ENCODE measurements at regions not wholly inside any gene's neighbourhood (a gene's known extent, or its start where the extent isn't known, plus 50 kb on each side); places are given as distances from the start of the nearest gene placed in this dataset.

- H3K9ac ChIP-seq (ENCODE audit: extremely low read depth, insufficient read length, low read length), result no peak overlapping the region
- H3T11ph ChIP-seq (ENCODE audit: low read length), result no peak overlapping the region
- H3K4me1 ChIP-seq (ENCODE audit: insufficient read depth, low read length), result no peaks in the 10 kb centered on the region; the same call in 1 of the 2 replicates
- no peak overlapping the region for H4K8ac ChIP-seq (replicated peaks; ENCODE audit: insufficient read length, low read depth, low read length)
- no peak overlapping the region for H2BK12ac ChIP-seq (ENCODE audit: insufficient read length, low read depth, low read length)
- no CpG with 5 or more reads among the region's 4 CpGs for WGBS (ENCODE audit: extremely low coverage, insufficient read length, low lambda C conversion rate)
- H2BK120ac ChIP-seq (ENCODE audit: low read depth, low read length, poor library complexity, severe bottlenecking), result no peak overlapping the region
- Mint-ChIP-seq H3K27ac (no peak overlapping the region; a peak in 1 of 7 replicates), H3K4me3 (no peak overlapping the region), H3K36me3 (ENCODE audit: insufficient read depth in 1 of 3, low read depth in 3 of 3) (peaks cover 0 to 10% (median 2%) of the 10 kb centered on the region in 3 experiments; a peak in 3 of 7 replicates), H3K9me3 (peaks cover 9 to 11% of the 10 kb centered on the region in 2 experiments), H3K27me3 (ENCODE audit: low read depth) (no peaks in the 10 kb centered on the region), H3K4me1 (peaks cover 3 to 10% of the 10 kb centered on the region in 2 experiments)
- no peaks in the 10 kb centered on the region for H3K23me2 ChIP-seq (ENCODE audit: insufficient read length, low read depth, low read length, poor library complexity, severe bottlenecking)
- no peak overlapping the region for H2BK5ac ChIP-seq (ENCODE audit: insufficient read length, low read length)
- no peaks in the 10 kb centered on the region for H3K27me3 ChIP-seq (ENCODE audit: insufficient read depth, low read length)
- no peak overlapping the region for H3K4ac ChIP-seq (ENCODE audit: low read depth, low read length)
- H2BK15ac ChIP-seq (ENCODE audit: low read depth, low read length), result no peak overlapping the region
- no peak overlapping the region for H4K5ac ChIP-seq (ENCODE audit: insufficient read length, low read depth, low read length)
- no peak for TF ChIP-seq CTCF (conservative IDR thresholded peaks at IDR 0.05)
- H3K9me3 ChIP-seq (ENCODE audit: control insufficient read depth, low read depth, low read length), result no peaks in the 10 kb centered on the region
- H3K14ac ChIP-seq (ENCODE audit: insufficient read depth, low read length), result no peak overlapping the region
- H3K79me1 ChIP-seq (ENCODE audit: insufficient read depth, low read depth, low read length, poor library complexity, severe bottlenecking), result no peaks in the 10 kb centered on the region
- no peak for DNase-seq
- no peaks in the 10 kb centered on the region for H3K79me2 ChIP-seq (ENCODE audit: insufficient read depth, low read length)
- no peak overlapping the region for H3K56ac ChIP-seq (ENCODE audit: insufficient read length, low read depth, low read length)
- no peak overlapping the region for H2AK5ac ChIP-seq (ENCODE audit: insufficient read length, low read length)
- no peak overlapping the region for H4K91ac ChIP-seq (ENCODE audit: insufficient read length, low read depth, low read length)
- no peak overlapping the region for H3K23ac ChIP-seq (ENCODE audit: insufficient read length, low read depth, low read length)
- no peak overlapping the region for H3K18ac ChIP-seq (ENCODE audit: insufficient read length, low read depth, low read length)
- H3K27ac ChIP-seq (ENCODE audit: insufficient read length, low read depth, low read length), result no peak overlapping the region
- H4K20me1 ChIP-seq (ENCODE audit: control insufficient read depth, insufficient read depth, insufficient read length), result no peaks in the 10 kb centered on the region
- no peak overlapping the region for H3K4me2 ChIP-seq (ENCODE audit: insufficient read depth, insufficient read length, low read length)
- H2AFZ ChIP-seq (ENCODE audit: low read length), result no peak overlapping the region
- no peak overlapping the region for H2BK20ac ChIP-seq (ENCODE audit: low read depth, low read length, poor library complexity, severe bottlenecking)
Observed at GRCh38 chr4:187619319-187619718, 376.3 kb upstream of the ZFP42 start.
